GM06990 (cell line): ENCODE measurements at regions not wholly inside any gene's neighbourhood (a gene's known extent, or its start where the extent isn't known, plus 50 kb on each side); places are given as distances from the start of the nearest gene placed in this dataset.

ENCODE experiments used
- DNase-seq: peaks from one replicate; pipeline ENCODE4 v3.0.0-alpha.2; 2011; ENCODE audit not compliant: insufficient read length; ENCODE audit errors: extremely low read depth
- H3K27me3 ChIP-seq: replicated peaks from 2 replicates; pipeline ENCODE4 v1.6.0; 2011; ENCODE audit warnings: low read length; ENCODE audit not compliant: control insufficient read depth, insufficient read depth
- H3K36me3 ChIP-seq: 2 replicates; pipeline ENCODE4 v1.5.1; 2011; ENCODE audit warnings: low read length; ENCODE audit not compliant: control insufficient read depth, insufficient read depth
- H3K4me3 ChIP-seq: replicated peaks from 2 replicates; pipeline ENCODE4 v1.5.1; 2011; ENCODE audit warnings: low read depth, mild to moderate bottlenecking, control low read depth, low read length
- TF ChIP-seq, protein P1 (sequence below): IDR thresholded peaks from 2 replicates; pipeline ENCODE4 v1.5.1; 2011; ENCODE audit warnings: low read length, control low read depth, mild to moderate bottlenecking, inconsistent platforms; ENCODE audit not compliant: insufficient read depth, poor library complexity, severe bottlenecking

DNA sequence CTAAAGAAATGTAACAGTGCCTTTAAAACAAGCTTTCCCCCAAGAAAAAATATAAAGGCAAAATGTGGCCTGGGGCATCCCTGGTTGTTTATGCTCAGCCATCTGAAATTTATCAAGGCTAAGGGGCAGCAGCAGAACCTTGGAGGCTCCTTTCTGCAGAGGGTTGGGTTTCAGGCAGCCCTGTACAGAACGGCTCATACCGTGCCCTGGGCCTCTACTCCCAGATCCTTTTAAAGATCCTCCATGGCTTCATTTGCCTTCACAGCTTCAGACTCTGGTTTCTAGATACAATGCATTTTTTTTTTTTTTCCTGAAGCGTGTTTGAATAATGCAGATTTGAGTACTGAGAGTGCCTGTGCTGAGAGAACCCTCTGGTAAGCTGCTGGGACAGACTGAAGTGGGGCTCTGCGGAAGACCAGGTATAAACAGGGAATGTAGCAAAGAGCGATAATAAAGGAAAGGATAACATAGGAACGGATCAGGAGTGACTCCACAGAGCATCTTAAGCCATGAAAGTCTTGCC is 172.7 kb downstream of the DIRAS2 start:
- TF ChIP-seq, protein P1, sequence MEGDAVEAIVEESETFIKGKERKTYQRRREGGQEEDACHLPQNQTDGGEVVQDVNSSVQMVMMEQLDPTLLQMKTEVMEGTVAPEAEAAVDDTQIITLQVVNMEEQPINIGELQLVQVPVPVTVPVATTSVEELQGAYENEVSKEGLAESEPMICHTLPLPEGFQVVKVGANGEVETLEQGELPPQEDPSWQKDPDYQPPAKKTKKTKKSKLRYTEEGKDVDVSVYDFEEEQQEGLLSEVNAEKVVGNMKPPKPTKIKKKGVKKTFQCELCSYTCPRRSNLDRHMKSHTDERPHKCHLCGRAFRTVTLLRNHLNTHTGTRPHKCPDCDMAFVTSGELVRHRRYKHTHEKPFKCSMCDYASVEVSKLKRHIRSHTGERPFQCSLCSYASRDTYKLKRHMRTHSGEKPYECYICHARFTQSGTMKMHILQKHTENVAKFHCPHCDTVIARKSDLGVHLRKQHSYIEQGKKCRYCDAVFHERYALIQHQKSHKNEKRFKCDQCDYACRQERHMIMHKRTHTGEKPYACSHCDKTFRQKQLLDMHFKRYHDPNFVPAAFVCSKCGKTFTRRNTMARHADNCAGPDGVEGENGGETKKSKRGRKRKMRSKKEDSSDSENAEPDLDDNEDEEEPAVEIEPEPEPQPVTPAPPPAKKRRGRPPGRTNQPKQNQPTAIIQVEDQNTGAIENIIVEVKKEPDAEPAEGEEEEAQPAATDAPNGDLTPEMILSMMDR, result no peak

DNA sequence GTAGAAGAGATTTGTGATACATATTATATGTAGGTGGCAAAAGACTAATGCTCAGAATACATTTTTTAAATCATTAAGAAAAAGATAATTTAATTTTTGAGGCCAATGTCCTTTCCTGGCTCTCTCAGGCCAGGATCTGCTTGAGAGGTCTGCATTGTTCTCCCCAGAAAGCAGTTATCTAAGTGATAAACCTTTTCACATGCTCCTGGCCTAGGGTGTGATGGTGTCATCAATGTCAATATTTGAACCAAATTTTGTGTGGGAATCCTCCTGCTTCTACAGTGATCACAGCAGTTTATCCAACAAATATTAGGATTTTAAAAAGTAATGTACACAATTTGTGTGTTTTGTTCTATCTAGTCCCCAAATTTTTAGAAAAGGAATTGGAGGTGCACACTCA is 166.6 kb downstream of the DIRAS2 start:
- TF ChIP-seq, protein P1, result no peak
- Histone ChIP-seq H3K27me3 (no peaks in the 10 kb centered on the region), H3K4me3 (no peak overlapping the region), H3K36me3 (no peaks in the 10 kb centered on the region)
- no peak for DNase-seq

More for the DNA sequence above, 172.7 kb downstream of the DIRAS2 start:
- H3K36me3 ChIP-seq, result no peaks in the 10 kb centered on the region
- H3K27me3 ChIP-seq, result no peaks in the 10 kb centered on the region; the same call in 1 of the 2 replicates
- no peak overlapping the region for H3K4me3 ChIP-seq
- no peak for DNase-seq

DNA sequence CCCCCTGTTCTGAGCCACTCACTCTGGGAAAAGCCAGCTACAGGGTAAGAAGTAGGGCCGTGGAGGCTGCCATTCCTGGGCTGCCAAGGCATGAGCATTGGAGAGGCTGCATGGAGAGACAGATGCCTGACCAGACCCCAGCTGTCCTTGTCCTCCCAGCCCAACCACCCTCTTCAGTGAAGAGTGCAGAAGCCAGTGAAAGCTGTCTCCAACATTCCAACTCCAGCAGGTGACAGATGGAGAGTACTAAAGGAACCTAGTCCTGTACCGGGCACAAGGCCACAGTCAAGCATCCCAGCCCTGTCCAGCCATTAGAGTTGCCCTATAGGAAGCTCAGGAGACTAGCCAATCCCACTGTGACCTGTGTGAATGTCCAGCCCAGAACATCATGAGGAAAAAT is 165.1 kb downstream of the DIRAS2 start:
- no peaks in the 10 kb centered on the region for H3K36me3 ChIP-seq
- TF ChIP-seq, protein P1, result no peak
- no peak for DNase-seq

DNA sequence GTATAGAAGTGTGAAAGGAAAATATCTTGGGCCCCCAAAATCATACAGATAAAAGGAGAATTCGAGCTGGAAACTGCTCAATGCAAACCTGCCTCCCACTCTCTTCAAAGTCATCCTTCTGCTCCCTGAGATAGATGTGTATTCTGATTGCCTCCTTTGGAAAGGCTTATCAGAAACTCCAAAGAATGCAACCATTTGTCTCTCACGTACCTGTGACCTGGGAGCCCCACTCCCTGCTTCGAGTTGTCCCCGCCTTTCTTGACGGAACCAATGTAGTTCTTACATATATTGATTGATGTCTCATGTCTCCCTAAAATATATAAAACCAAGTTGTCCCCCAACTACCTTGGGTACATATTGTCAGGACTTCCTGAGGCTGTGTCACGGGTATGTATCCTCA is 163.8 kb downstream of the DIRAS2 start:
- H3K4me3 ChIP-seq, result no peak overlapping the region
- no peaks in the 10 kb centered on the region for H3K36me3 ChIP-seq
- no peak for DNase-seq
- H3K27me3 ChIP-seq, result no peaks in the 10 kb centered on the region
- TF ChIP-seq, protein P1, result no peak

More for the DNA sequence above, 165.1 kb downstream of the DIRAS2 start:
- Histone ChIP-seq H3K27me3 (no peaks in the 10 kb centered on the region), H3K4me3 (no peak overlapping the region)

DNA sequence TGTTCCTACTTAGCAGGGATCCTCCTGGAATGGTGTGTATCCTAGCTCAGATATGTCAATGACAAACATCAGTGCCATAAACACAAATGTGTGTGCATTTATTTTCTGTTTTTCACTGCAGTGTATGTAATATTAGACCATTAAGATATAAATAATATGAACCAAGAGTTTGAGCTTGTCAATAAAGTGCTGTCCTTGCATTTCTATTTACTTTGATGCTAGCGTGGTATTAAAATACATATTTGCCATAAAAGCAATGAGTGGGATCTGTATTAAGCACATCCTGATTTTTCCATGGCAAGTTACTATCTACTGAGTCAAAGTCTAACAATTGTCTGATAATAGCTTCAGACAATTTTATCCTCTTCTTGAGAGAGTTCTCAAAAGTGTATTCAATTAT is 157.6 kb downstream of the DIRAS2 start:
- TF ChIP-seq, protein P1, result no peak
- H3K36me3 ChIP-seq, result no peaks in the 10 kb centered on the region
- no peaks in the 10 kb centered on the region for H3K27me3 ChIP-seq
- H3K4me3 ChIP-seq, result no peak overlapping the region
- no peak for DNase-seq

DNA sequence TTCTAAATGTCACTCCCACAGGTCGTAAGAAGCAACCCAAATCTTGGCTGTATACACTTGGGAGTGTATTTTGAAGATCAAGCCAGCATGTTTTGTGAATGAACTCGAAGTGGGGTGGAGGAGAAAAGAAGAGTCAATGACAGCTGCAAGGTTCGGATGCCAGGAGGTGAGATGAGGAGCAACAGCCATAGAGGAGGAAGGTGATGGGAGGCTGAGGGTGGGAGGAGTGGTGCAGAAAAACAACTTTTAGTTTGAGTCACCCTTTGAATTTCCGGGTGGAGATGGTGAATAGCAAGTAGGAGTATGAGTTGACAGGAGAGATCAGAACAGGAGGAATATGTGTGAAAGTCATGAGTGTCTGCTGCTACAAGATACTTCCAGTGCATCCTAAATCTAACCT is 153.6 kb downstream of the DIRAS2 start:
- DNase-seq, result no peak
- H3K4me3 ChIP-seq, result no peak overlapping the region
- TF ChIP-seq, protein P1, result no peak
- no peaks in the 10 kb centered on the region for H3K36me3 ChIP-seq
- H3K27me3 ChIP-seq, result no peaks in the 10 kb centered on the region
